Inflammatory macrophage treated with lipopolysaccharide for 1 hour (primary cell): ENCODE measurements at regions not wholly inside any gene's neighbourhood (a gene's known extent, or its start where the extent isn't known, plus 50 kb on each side); places are given as distances from the start of the nearest gene placed in this dataset.
"Not testable (repeated sequence)": the region's sequence is repeated elsewhere in the genome, so short reads cannot be mapped to it uniquely, and the experiment has no call there.

Source experiments
- DNase-seq, 2 donors: peaks; one replicate each; pipeline ENCODE4 v3.0.0-alpha.2; 2020 to 2022

- no peak for DNase-seq
These were observed 97.6 kb downstream of the LYZL2 start for GRCh38 chr10:30531751-30532530.

GRCh38 chr10:30529373-30529998, 95.5 kb downstream of the MAP3K8 start:
- peak; percentile 87 to 88 for DNase-seq

GRCh38 chr10:30528429-30528786, 94.4 kb downstream of the MAP3K8 start:
- DNase-seq, result no peak

GRCh38 chr10:30527623-30528428, 93.8 kb downstream of the MAP3K8 start:
- no peak for DNase-seq

GRCh38 chr10:30522661-30523078, 88.7 kb downstream of the MAP3K8 start:
- not testable (repeated sequence) for DNase-seq

GRCh38 chr10:30518907-30519306, 84.9 kb downstream of the MAP3K8 start:
- DNase-seq, result no peak
